ENCODE measurements at regions not wholly inside any gene's neighbourhood (a gene's known extent, or its start where the extent isn't known, plus 50 kb on each side); places are given as distances from the start of the nearest gene placed in this dataset.
A peak's percentile ranks its signal among the peaks of the same experiment; 100 is the strongest.

- DNase-seq (ENCODE audit: insufficient read length, low spot score) (no peak), FAIRE-seq (no peak)
- TF ChIP-seq CTCF (IDR thresholded peaks at IDR 0.05; ENCODE audit: insufficient read depth, missing control alignments) = no peak
These were observed 364.0 kb downstream of the REEP3 start for GRCh38 chr10:63885156-63885555.

- TF ChIP-seq CTCF (IDR thresholded peaks at IDR 0.05; ENCODE audit: insufficient read depth, missing control alignments) = no peak
- FAIRE-seq (no peak), DNase-seq (ENCODE audit: insufficient read length, low spot score) (no peak)
These were observed 365.3 kb downstream of the REEP3 start for GRCh38 chr10:63886281-63887022.

GRCh38 chr10:63887023-63887589 lies 365.9 kb downstream of the REEP3 start:
- no peak for DNase-seq (ENCODE audit: insufficient read length, low spot score)
- no peak for FAIRE-seq
- peak; percentile 17 for TF ChIP-seq CTCF (IDR thresholded peaks at IDR 0.05; ENCODE audit: insufficient read depth, missing control alignments)

- DNase-seq (ENCODE audit: insufficient read length, low spot score) = no peak
- no peak for TF ChIP-seq CTCF (IDR thresholded peaks at IDR 0.05; ENCODE audit: insufficient read depth, missing control alignments)
- no peak for FAIRE-seq
These were observed 366.6 kb downstream of the REEP3 start for GRCh38 chr10:63887600-63888370.

GRCh38 chr10:63889803-63890202 lies 368.6 kb downstream of the REEP3 start:
- no peak for DNase-seq (ENCODE audit: insufficient read length, low spot score)
- no peak for FAIRE-seq
- no peak for TF ChIP-seq CTCF (IDR thresholded peaks at IDR 0.05; ENCODE audit: insufficient read depth, missing control alignments)

DNA sequence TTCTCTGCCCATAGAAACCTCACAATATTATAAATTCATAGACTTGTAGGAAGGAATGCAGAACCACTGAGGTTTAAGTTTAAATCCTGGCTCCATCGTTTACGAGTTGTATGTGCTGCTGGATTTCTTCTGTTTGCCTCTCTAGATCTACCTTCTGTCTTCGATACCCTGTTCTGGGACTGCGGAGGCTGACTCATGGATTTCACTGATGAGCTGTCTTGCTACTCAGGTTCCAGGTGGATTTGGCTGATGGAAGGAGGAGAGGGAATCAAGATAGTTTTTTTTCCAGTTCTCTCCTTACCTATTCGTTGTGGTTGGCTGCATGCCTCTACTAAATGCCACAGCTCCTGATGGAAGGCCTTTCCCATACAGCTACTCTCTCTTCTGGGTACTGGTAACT lies 375.8 kb downstream of the REEP3 start:
- FAIRE-seq = no peak
- TF ChIP-seq CTCF (IDR thresholded peaks at IDR 0.05; ENCODE audit: insufficient read depth, missing control alignments) = no peak

More for the DNA sequence above, 375.8 kb downstream of the REEP3 start:
- no peak for DNase-seq (ENCODE audit: insufficient read length, low spot score)

Data from D721Med (cell line).